MCF 10A (cell line): ENCODE measurements at regions not wholly inside any gene's neighbourhood (a gene's known extent, or its start where the extent isn't known, plus 50 kb on each side); places are given as distances from the start of the nearest gene placed in this dataset.
A peak's percentile ranks its signal among the peaks of the same experiment; 100 is the strongest.

Experiments
- BruUV-seq: library from RNA; stranded (reverse); fragments of 400-500 nt; replicated peaks from 2 replicates; lab custom pipeline; 2021; lab: Mats Ljungman, UMichigan
- CTCF ChIA-PET: fragments of 300-600 bp; sonication (Branson Sonifier 250); formaldehyde crosslinking; extraction: SDS; loops from one replicate; lab custom pipeline; 2021; ENCODE audit warnings: antibody characterized with exemption, inconsistent platforms; lab: Yijun Ruan, JAX
- POLR2A ChIA-PET: fragments of 300-600, 350-650 bp; sonication (Branson Sonifier 250); formaldehyde crosslinking; extraction: SDS; loops from one replicate; lab custom pipeline; 2020; ENCODE audit warnings: antibody characterized with exemption, inconsistent platforms; lab: Yijun Ruan, JAX
- DNase-seq: peaks from one replicate; pipeline ENCODE4 v3.0.0-alpha.2; 2018; ENCODE audit not compliant: unreplicated experiment
- H3K27ac Mint-ChIP-seq: one replicate; pipeline ENCODE4 v1.8.0; 2022; ENCODE audit warnings: mild to moderate bottlenecking, low read depth, mixed read lengths; ENCODE audit not compliant: unreplicated experiment
- H3K27me3 Mint-ChIP-seq: one replicate; pipeline ENCODE4 v1.8.0; 2022; ENCODE audit warnings: mixed read lengths; ENCODE audit not compliant: insufficient read depth, unreplicated experiment
- H3K36me3 Mint-ChIP-seq: one replicate; pipeline ENCODE4 v1.8.0; 2022; ENCODE audit warnings: mild to moderate bottlenecking, moderate library complexity, mixed read lengths; ENCODE audit not compliant: insufficient read depth, unreplicated experiment
- H3K4me1 Mint-ChIP-seq: one replicate; pipeline ENCODE4 v1.8.0; 2022; ENCODE audit warnings: mixed read lengths; ENCODE audit not compliant: insufficient read depth, unreplicated experiment
- H3K4me3 Mint-ChIP-seq: one replicate; pipeline ENCODE4 v1.8.0; 2022; ENCODE audit warnings: mild to moderate bottlenecking, moderate library complexity, mixed read lengths; ENCODE audit not compliant: unreplicated experiment
- H3K9me3 Mint-ChIP-seq: one replicate; pipeline ENCODE4 v1.8.0; 2022; ENCODE audit warnings: mixed read lengths; ENCODE audit not compliant: unreplicated experiment
- intact Hi-C: fragments of 100-400 bp; cut with micrococcal nuclease; formaldehyde crosslinking; loops from 2 replicates; pipeline ENCODE4 v1.14.1; 2022
- TF ChIP-seq, protein P1 (sequence below): fragments of 200-600 bp; IDR thresholded peaks from one replicate; pipeline ENCODE4 v1.8.0; 2022; ENCODE audit warnings: antibody characterized with exemption, mild to moderate bottlenecking; ENCODE audit not compliant: unreplicated experiment

GRCh38 chr14:27236601-27237000 is 638.8 kb upstream of the NOVA1 start:
- H3K27me3 Mint-ChIP-seq = no peaks in the 10 kb centered on the region
- H3K9me3 Mint-ChIP-seq = no peaks in the 10 kb centered on the region
- intact Hi-C loops = no loop called here
- BruUV-seq = no TSS peak
- POLR2A ChIA-PET = no interaction called here
- no peak overlapping the region for H3K4me3 Mint-ChIP-seq
- no peak overlapping the region for H3K27ac Mint-ChIP-seq
- H3K36me3 Mint-ChIP-seq = no peaks in the 10 kb centered on the region
- H3K4me1 Mint-ChIP-seq = no peaks in the 10 kb centered on the region
- CTCF ChIA-PET = no interaction called here
- no peak for DNase-seq
- TF ChIP-seq, protein P1, sequence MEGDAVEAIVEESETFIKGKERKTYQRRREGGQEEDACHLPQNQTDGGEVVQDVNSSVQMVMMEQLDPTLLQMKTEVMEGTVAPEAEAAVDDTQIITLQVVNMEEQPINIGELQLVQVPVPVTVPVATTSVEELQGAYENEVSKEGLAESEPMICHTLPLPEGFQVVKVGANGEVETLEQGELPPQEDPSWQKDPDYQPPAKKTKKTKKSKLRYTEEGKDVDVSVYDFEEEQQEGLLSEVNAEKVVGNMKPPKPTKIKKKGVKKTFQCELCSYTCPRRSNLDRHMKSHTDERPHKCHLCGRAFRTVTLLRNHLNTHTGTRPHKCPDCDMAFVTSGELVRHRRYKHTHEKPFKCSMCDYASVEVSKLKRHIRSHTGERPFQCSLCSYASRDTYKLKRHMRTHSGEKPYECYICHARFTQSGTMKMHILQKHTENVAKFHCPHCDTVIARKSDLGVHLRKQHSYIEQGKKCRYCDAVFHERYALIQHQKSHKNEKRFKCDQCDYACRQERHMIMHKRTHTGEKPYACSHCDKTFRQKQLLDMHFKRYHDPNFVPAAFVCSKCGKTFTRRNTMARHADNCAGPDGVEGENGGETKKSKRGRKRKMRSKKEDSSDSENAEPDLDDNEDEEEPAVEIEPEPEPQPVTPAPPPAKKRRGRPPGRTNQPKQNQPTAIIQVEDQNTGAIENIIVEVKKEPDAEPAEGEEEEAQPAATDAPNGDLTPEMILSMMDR = no peak

DNA sequence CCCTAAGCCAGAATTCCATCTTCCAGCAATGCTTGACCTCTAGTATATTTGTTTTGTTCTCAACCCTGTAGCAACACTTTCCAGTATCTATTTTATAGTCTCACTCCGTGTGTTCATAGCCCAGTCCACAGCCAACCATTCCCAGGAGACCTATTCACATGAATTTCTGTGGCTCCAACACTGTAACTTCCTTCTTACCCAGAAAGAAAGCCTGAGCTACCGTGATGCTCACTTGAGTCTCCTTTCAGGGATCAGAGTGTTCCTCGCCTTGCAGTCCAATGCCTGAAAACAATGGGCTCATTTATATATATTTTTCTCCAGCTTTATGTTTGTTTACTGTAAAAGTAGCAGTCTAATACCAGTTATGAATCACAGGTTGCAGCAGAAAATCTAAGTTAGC is 645.0 kb upstream of the NOVA1 start:
- POLR2A ChIA-PET = no interaction called here
- H3K36me3 Mint-ChIP-seq = no peaks in the 10 kb centered on the region
- peak; percentile 7 for DNase-seq

DNA sequence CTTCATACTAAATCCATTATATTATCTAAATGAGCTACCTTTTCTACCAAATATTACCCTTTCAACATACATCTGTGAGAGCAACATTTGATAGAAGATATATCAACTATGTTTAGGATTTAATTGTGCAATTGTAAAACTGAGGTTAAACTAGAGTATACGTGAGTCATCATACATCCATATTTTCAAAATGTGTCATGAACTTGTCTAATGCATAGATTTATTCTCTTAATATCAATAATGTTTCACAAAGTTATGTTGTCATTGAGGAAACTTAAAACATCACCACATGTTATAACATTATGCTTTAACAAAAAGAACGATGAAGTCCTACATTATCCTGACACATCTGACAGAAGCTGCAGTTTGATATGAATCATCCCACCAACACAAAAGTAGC is 645.5 kb upstream of the NOVA1 start:
- no peaks in the 10 kb centered on the region for H3K27me3 Mint-ChIP-seq
- ChIA-PET CTCF (no interaction called here), POLR2A (no interaction called here)
- TF ChIP-seq, protein P1 = no peak
- H3K36me3 Mint-ChIP-seq = no peaks in the 10 kb centered on the region
- H3K4me3 Mint-ChIP-seq = no peak overlapping the region
- H3K4me1 Mint-ChIP-seq = peaks cover 9% of the 10 kb centered on the region
- H3K27ac Mint-ChIP-seq = no peak overlapping the region
- intact Hi-C loops = no loop called here
- peak; percentile 33 for DNase-seq
- H3K9me3 Mint-ChIP-seq = no peaks in the 10 kb centered on the region
- no TSS peak for BruUV-seq

More for the DNA sequence above, 645.0 kb upstream of the NOVA1 start:
- peaks cover 9% of the 10 kb centered on the region for H3K4me1 Mint-ChIP-seq
- no peaks in the 10 kb centered on the region for H3K27me3 Mint-ChIP-seq
- no TSS peak for BruUV-seq
- CTCF ChIA-PET = no interaction called here
- intact Hi-C loops = no loop called here
- H3K27ac Mint-ChIP-seq = no peak overlapping the region
- H3K4me3 Mint-ChIP-seq = no peak overlapping the region
- H3K9me3 Mint-ChIP-seq = no peaks in the 10 kb centered on the region
- TF ChIP-seq, protein P1 = no peak

GRCh38 chr14:27245947-27246346 is 648.1 kb upstream of the NOVA1 start:
- TF ChIP-seq, protein P1 = no peak
- ChIA-PET CTCF (no interaction called here), POLR2A (interaction anchor here (1.0 kb wide), 1 partner anchor 96 kb away, joined by 3 read pairs; no protein-coding TSS in a partner anchor)
- intact Hi-C loops = no loop called here
- Mint-ChIP-seq H3K9me3 (no peaks in the 10 kb centered on the region), H3K36me3 (no peaks in the 10 kb centered on the region), H3K4me3 (no peak overlapping the region), H3K4me1 (peaks cover 9% of the 10 kb centered on the region), H3K27ac (no peak overlapping the region), H3K27me3 (peaks cover 12% of the 10 kb centered on the region)
- no TSS peak for BruUV-seq
- DNase-seq = peak; percentile 4
